HEK293 (cell line): ENCODE measurements at regions not wholly inside any gene's neighbourhood (a gene's known extent, or its start where the extent isn't known, plus 50 kb on each side); places are given as distances from the start of the nearest gene placed in this dataset.

ENCODE experiments used
- CTCF ChIA-PET: fragments of 350-600 bp; formaldehyde crosslinking; extraction: SDS; loops from one replicate; lab custom pipeline; 2021; ENCODE audit warnings: antibody characterized with exemption; lab: Yijun Ruan, JAX
- POLR2A ChIA-PET: fragments of 300-600 bp; formaldehyde crosslinking; extraction: SDS; loops from one replicate; lab custom pipeline; 2020; ENCODE audit warnings: antibody characterized with exemption, inconsistent platforms; lab: Yijun Ruan, JAX
- H3K27ac ChIP-seq: fragments of 200-500 bp; sonication (Bioruptor generic); 2 replicates; pipeline ENCODE4 v1.5.1; 2014; ENCODE audit warnings: low read depth, low read length, control low read depth, inconsistent platforms; ENCODE audit errors: extremely low read depth
- H3K36me3 ChIP-seq, 2 experiments: fragments of 200-500 bp in 1 of 2; sonication (Bioruptor generic) in 1 of 2; 1 replicate in 1 of 2; 2 replicates in 1 of 2; pipeline ENCODE4 v1.5.1; 2014 to 2017; ENCODE audit warnings: inconsistent platforms in 2 of 2, low read length in 2 of 2; ENCODE audit not compliant: control insufficient read depth in 2 of 2, insufficient read depth in 1 of 2
- H3K4me1 ChIP-seq: fragments of 200-500 bp; sonication (Bioruptor generic); 2 replicates; pipeline ENCODE4 v1.5.1; 2014; ENCODE audit warnings: mild to moderate bottlenecking, low read length, inconsistent platforms; ENCODE audit not compliant: control insufficient read depth, insufficient read depth
- H3K4me3 ChIP-seq: 2 replicates; pipeline ENCODE4 v1.5.1; 2011; ENCODE audit warnings: low read depth, mild to moderate bottlenecking, control low read depth, low read length, moderate library complexity
- H3K9me3 ChIP-seq: fragments of 200-500 bp; sonication (Bioruptor generic); 2 replicates; pipeline ENCODE4 v1.5.1; 2014; ENCODE audit warnings: low read depth, low read length, inconsistent platforms; ENCODE audit not compliant: control insufficient read depth, insufficient read depth
- TCF7L2 ChIP-seq: IDR thresholded peaks from 2 replicates; pipeline ENCODE4 v1.6.1; 2011; ENCODE audit warnings: low read depth, mild to moderate bottlenecking, inconsistent platforms, low read length, moderate library complexity, borderline replicate concordance
- ZBTB6 ChIP-seq: fragments of 450-650 bp; formaldehyde crosslinking; IDR thresholded peaks from 2 replicates; pipeline ENCODE4 v1.5.1; 2017; ENCODE audit warnings: missing biosample characterization, missing genetic modification characterization
- ZBTB7A ChIP-seq: fragments of 450-650 bp; formaldehyde crosslinking; IDR thresholded peaks from 2 replicates; pipeline ENCODE4 v1.5.1; 2016; ENCODE audit warnings: low read depth, missing biosample characterization, missing genetic modification characterization
- ZEB2 ChIP-seq: fragments of 450-650 bp; formaldehyde crosslinking; IDR thresholded peaks from 2 replicates; pipeline ENCODE4 v1.5.1; 2016; ENCODE audit warnings: missing biosample characterization, missing genetic modification characterization
- ZNF133 ChIP-seq: fragments of 450-650 bp; formaldehyde crosslinking; IDR thresholded peaks from 2 replicates; pipeline ENCODE4 v1.5.1; 2016; ENCODE audit warnings: missing biosample characterization, missing genetic modification characterization
- ZNF16 ChIP-seq: fragments of 450-650 bp; formaldehyde crosslinking; IDR thresholded peaks from 2 replicates; pipeline ENCODE4 v1.5.1; 2016; ENCODE audit warnings: low read depth, missing biosample characterization, missing genetic modification characterization
- ZNF175 ChIP-seq: fragments of 450-650 bp; formaldehyde crosslinking; IDR thresholded peaks from 2 replicates; pipeline ENCODE4 v1.5.1; 2016; ENCODE audit warnings: missing biosample characterization, missing genetic modification characterization
- ZNF24 ChIP-seq: fragments of 450-650 bp; formaldehyde crosslinking; IDR thresholded peaks from 2 replicates; pipeline ENCODE4 v1.5.1; 2016; ENCODE audit warnings: missing biosample characterization, missing genetic modification characterization
- ZNF248 ChIP-seq: fragments of 450-650 bp; formaldehyde crosslinking; IDR thresholded peaks from 2 replicates; pipeline ENCODE4 v1.5.1; 2017; ENCODE audit warnings: missing biosample characterization, missing genetic modification characterization
- ZNF26 ChIP-seq: fragments of 450-650 bp; formaldehyde crosslinking; IDR thresholded peaks from 2 replicates; pipeline ENCODE4 v1.5.1; 2016; ENCODE audit warnings: missing biosample characterization, missing genetic modification characterization
- ZNF280D ChIP-seq: fragments of 450-650 bp; formaldehyde crosslinking; IDR thresholded peaks from 2 replicates; pipeline ENCODE4 v1.5.1; 2016; ENCODE audit warnings: missing biosample characterization, missing genetic modification characterization
- ZNF571 ChIP-seq: fragments of 450-650 bp; formaldehyde crosslinking; IDR thresholded peaks from 2 replicates; pipeline ENCODE4 v1.5.0; 2017; ENCODE audit warnings: missing biosample characterization, missing genetic modification characterization
- ZNF596 ChIP-seq: fragments of 450-650 bp; IDR thresholded peaks from 2 replicates; pipeline ENCODE4 v1.5.0; 2018; ENCODE audit warnings: missing biosample characterization, mild to moderate bottlenecking, missing genetic modification characterization, moderate library complexity
- ZNF660 ChIP-seq: fragments of 450-650 bp; IDR thresholded peaks from 2 replicates; pipeline ENCODE4 v1.5.1; 2018; ENCODE audit warnings: missing biosample characterization, mild to moderate bottlenecking, missing genetic modification characterization
- ZNF777 ChIP-seq: fragments of 450-650 bp; formaldehyde crosslinking; IDR thresholded peaks from 2 replicates; pipeline ENCODE4 v1.5.1; 2017; ENCODE audit warnings: missing biosample characterization, missing genetic modification characterization, borderline replicate concordance

GRCh38 chr11:31973172-31973571, 117.7 kb upstream of the RCN1 start:
- H3K9me3 ChIP-seq, result no peaks in the 10 kb centered on the region
- no peak overlapping the region for H3K27ac ChIP-seq
- H3K4me3 ChIP-seq, result no peak overlapping the region
- CTCF ChIA-PET, result interaction anchor here (1.1 to 1.6 kb wide), 2 partner anchors 15 to 36 kb away, joined by 4 to 13 read pairs; no protein-coding TSS in a partner anchor
- no peaks in the 10 kb centered on the region for H3K36me3 ChIP-seq
- H3K4me1 ChIP-seq, result no peaks in the 10 kb centered on the region
- POLR2A ChIA-PET, result no interaction called here
- no peak for TF ChIP-seq ZNF26 (tag by site-specific recombination)
- no peak for TF ChIP-seq ZNF280D (tag by site-specific recombination)
- no peak for TF ChIP-seq ZNF660 (tag by site-specific recombination)
- TF ChIP-seq ZBTB6, result no peak
- no peak for TF ChIP-seq ZNF24
- TF ChIP-seq ZNF777 (tag by site-specific recombination), result no peak
- no peak for TF ChIP-seq ZNF133 (tag by site-specific recombination)
- TF ChIP-seq ZNF16, result no peak
- TF ChIP-seq TCF7L2, result no peak
- TF ChIP-seq ZNF175 (tag by site-specific recombination), result no peak
- no peak for TF ChIP-seq ZBTB7A (tag by site-specific recombination)
- no peak for TF ChIP-seq ZNF248 (tag by site-specific recombination)
- no peak for TF ChIP-seq ZEB2 (tag by site-specific recombination)
- TF ChIP-seq ZNF571, result no peak

- Histone ChIP-seq H3K27ac (no peak overlapping the region), H3K36me3 (no peaks in the 10 kb centered on the region), H3K4me1 (no peaks in the 10 kb centered on the region), H3K4me3 (no peak overlapping the region), H3K9me3 (no peaks in the 10 kb centered on the region)
- TF ChIP-seq ZNF596 (tag by site-specific recombination), result no peak
- no peak for TF ChIP-seq ZNF280D (tag by site-specific recombination)
- POLR2A ChIA-PET, result no interaction called here
- CTCF ChIA-PET, result interaction anchor here (0.6 to 1.6 kb wide), 4 partner anchors 14 to 204 kb away, joined by 3 to 13 read pairs (median 4); no protein-coding TSS in a partner anchor
Measured at GRCh38 chr11:31972623-31973022, 118.3 kb upstream of the RCN1 start.
